KMS-11 (cell line): ENCODE measurements at regions not wholly inside any gene's neighbourhood (a gene's known extent, or its start where the extent isn't known, plus 50 kb on each side); places are given as distances from the start of the nearest gene placed in this dataset.

ENCODE experiments used
- H2AFZ ChIP-seq: fragments of 200-600 bp; sonication (generic); 2 replicates; pipeline ENCODE4 v1.6.1; 2016; ENCODE audit warnings: antibody characterized with exemption, mixed run types, low read depth
- H3K27ac ChIP-seq: fragments of 200-600 bp; sonication (generic); 2 replicates; pipeline ENCODE4 v1.6.1; 2016; ENCODE audit warnings: mild to moderate bottlenecking, mixed run types
- H3K27me3 ChIP-seq: fragments of 200-600 bp; sonication (generic); 2 replicates; pipeline ENCODE4 v1.6.1; 2017; ENCODE audit warnings: mild to moderate bottlenecking, low read depth, mixed run types, moderate library complexity; ENCODE audit not compliant: insufficient read depth
- H3K36me3 ChIP-seq: fragments of 200-600 bp; sonication (generic); 2 replicates; pipeline ENCODE4 v1.6.1; 2017; ENCODE audit warnings: mild to moderate bottlenecking, mixed run types; ENCODE audit not compliant: insufficient read depth
- H3K4me1 ChIP-seq: fragments of 200-600 bp; sonication (generic); 2 replicates; pipeline ENCODE4 v1.6.1; 2016; ENCODE audit warnings: mild to moderate bottlenecking, low read depth, mixed run types; ENCODE audit not compliant: poor library complexity, severe bottlenecking
- H3K4me2 ChIP-seq: fragments of 200-600 bp; sonication (generic); 2 replicates; pipeline ENCODE4 v1.7.0; 2016; ENCODE audit warnings: mild to moderate bottlenecking, mixed run types
- H3K4me3 ChIP-seq: fragments of 200-600 bp; sonication (generic); IDR thresholded peaks from 2 replicates; pipeline ENCODE4 v1.6.1; 2017; ENCODE audit warnings: low read depth, low read length, mixed read lengths; ENCODE audit not compliant: insufficient read depth
- H3K79me2 ChIP-seq: fragments of 200-600 bp; sonication (generic); 2 replicates; pipeline ENCODE4 v1.6.1; 2016; ENCODE audit warnings: low read depth, mixed run types; ENCODE audit not compliant: insufficient read depth
- H3K9ac ChIP-seq: fragments of 200-600 bp; sonication (generic); 2 replicates; pipeline ENCODE4 v1.6.1; 2016; ENCODE audit warnings: mild to moderate bottlenecking, mixed run types
- H4K20me1 ChIP-seq: fragments of 200-600 bp; sonication (generic); 2 replicates; pipeline ENCODE4 v1.6.1; 2016; ENCODE audit warnings: mild to moderate bottlenecking, mixed run types; ENCODE audit not compliant: insufficient read depth
- TF ChIP-seq, protein P1 (sequence below): fragments of 200-600 bp; sonication (generic); conservative IDR thresholded peaks from 2 replicates; pipeline ENCODE4 v1.6.1; 2017; ENCODE audit warnings: low read depth, mild to moderate bottlenecking, antibody characterized with exemption, low read length, moderate library complexity, mixed read lengths

DNA sequence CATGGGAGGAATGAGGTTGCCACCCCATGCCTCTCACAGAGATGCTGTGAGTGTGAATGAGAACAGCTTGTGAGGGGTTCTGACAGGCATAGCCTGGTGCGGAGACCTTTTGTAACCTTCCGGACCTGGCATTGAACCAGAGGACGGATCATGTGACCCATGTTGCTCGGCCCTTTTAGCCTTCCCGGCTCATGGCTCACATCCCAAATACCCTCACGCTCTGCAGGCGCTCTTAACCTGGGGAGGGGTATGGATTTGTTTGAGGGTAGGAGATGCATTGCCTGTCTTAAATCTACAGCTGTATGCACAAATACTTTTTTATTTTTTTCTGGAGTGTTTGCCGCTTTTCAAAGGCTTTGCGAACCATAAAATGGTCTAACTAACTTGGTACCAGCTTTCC, 102.4 kb upstream of the CRHR1 start:
- TF ChIP-seq, protein P1, sequence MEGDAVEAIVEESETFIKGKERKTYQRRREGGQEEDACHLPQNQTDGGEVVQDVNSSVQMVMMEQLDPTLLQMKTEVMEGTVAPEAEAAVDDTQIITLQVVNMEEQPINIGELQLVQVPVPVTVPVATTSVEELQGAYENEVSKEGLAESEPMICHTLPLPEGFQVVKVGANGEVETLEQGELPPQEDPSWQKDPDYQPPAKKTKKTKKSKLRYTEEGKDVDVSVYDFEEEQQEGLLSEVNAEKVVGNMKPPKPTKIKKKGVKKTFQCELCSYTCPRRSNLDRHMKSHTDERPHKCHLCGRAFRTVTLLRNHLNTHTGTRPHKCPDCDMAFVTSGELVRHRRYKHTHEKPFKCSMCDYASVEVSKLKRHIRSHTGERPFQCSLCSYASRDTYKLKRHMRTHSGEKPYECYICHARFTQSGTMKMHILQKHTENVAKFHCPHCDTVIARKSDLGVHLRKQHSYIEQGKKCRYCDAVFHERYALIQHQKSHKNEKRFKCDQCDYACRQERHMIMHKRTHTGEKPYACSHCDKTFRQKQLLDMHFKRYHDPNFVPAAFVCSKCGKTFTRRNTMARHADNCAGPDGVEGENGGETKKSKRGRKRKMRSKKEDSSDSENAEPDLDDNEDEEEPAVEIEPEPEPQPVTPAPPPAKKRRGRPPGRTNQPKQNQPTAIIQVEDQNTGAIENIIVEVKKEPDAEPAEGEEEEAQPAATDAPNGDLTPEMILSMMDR: no peak
- no peaks in the 10 kb centered on the region for H4K20me1 ChIP-seq
- H3K4me3 ChIP-seq: no peak overlapping the region
- H3K4me1 ChIP-seq: no peaks in the 10 kb centered on the region
- no peak overlapping the region for H3K27ac ChIP-seq
- no peaks in the 10 kb centered on the region for H3K79me2 ChIP-seq
- H3K4me2 ChIP-seq: no peak overlapping the region
- H3K36me3 ChIP-seq: no peaks in the 10 kb centered on the region
- no peak overlapping the region for H2AFZ ChIP-seq
- no peaks in the 10 kb centered on the region; the same call in 1 of the 2 replicates for H3K27me3 ChIP-seq
- H3K9ac ChIP-seq: no peak overlapping the region

DNA sequence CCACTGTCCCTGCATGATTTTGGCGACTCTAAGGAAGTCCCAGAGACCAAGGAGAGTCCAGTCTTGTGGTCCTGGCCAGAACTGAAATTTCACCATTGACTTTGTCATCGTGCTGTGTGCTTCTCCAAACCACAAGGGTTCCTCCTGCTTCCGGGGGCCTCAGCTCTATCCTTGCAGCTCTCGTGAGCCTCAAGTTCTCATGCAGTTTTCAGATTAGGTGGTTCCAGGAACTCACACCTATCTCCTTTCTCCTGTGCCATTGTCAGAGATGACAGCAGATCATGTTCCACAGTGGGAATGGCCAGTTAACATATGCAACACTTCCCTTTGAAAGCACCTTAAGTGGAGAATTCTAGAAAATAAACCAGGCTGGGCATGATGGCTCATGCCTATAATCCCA, 97.9 kb upstream of the CRHR1 start:
- no peaks in the 10 kb centered on the region for H4K20me1 ChIP-seq
- H3K4me3 ChIP-seq: no peak overlapping the region
- H3K36me3 ChIP-seq: no peaks in the 10 kb centered on the region
- H2AFZ ChIP-seq: no peak overlapping the region
- H3K4me1 ChIP-seq: no peaks in the 10 kb centered on the region
- H3K79me2 ChIP-seq: no peaks in the 10 kb centered on the region
- H3K27me3 ChIP-seq: peaks cover 19% of the 10 kb centered on the region; the same call in 1 of the 2 replicates
- H3K9ac ChIP-seq: no peak overlapping the region
- H3K27ac ChIP-seq: no peak overlapping the region
- no peak overlapping the region for H3K4me2 ChIP-seq
- TF ChIP-seq, protein P1: no peak

DNA sequence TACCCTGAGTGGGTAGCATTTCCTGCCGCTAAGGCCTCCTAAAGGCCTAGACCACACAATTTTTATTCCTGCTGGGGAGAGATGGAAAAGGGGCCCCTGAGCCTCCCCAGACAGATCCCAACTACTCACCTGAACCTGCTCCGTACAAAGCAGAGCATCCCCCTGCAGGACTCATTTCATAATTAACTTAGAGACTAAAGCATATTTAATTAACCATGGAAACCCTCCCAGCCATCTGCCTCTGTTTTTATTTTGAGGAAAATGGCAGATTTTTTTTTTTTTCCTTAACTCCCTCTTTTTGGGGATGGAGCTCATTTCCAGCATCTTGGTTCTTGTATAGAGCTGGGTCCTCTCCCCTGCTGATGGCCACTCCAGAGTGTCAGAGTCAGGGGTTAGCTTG, 96.5 kb upstream of the CRHR1 start:
- H3K9ac ChIP-seq: no peak overlapping the region
- H3K4me3 ChIP-seq: no peak overlapping the region
- H3K4me2 ChIP-seq: no peak overlapping the region
- no peaks in the 10 kb centered on the region for H4K20me1 ChIP-seq
- H2AFZ ChIP-seq: no peak overlapping the region
- no peaks in the 10 kb centered on the region for H3K36me3 ChIP-seq
- H3K79me2 ChIP-seq: no peaks in the 10 kb centered on the region
- H3K27ac ChIP-seq: no peak overlapping the region
- TF ChIP-seq, protein P1: no peak
- peaks cover 19% of the 10 kb centered on the region; the same call in 1 of the 2 replicates for H3K27me3 ChIP-seq
- H3K4me1 ChIP-seq: no peaks in the 10 kb centered on the region

DNA sequence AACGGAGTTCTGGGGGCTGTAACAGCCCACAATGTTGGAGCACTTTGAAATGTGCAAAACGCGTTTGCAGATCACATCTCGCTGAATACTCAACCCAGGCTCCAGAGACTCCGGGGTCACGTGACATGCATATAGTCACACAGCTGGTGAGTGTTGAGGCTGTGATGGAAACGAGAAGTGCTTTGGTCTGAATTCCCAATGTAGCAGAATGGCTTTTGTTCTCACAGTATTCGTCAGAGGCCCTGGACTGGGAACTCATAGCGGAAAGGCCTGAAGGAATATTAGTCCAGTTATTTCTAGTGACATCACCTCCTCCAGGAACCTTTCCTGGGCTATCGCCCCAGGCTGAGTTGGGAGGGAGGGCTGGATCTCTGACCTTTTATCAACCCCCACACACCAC, 95.8 kb upstream of the CRHR1 start:
- Histone ChIP-seq H3K9ac (no peak overlapping the region), H3K79me2 (no peaks in the 10 kb centered on the region), H3K4me1 (no peaks in the 10 kb centered on the region), H4K20me1 (no peaks in the 10 kb centered on the region), H2AFZ (no peak overlapping the region), H3K4me2 (no peak overlapping the region), H3K27ac (no peak overlapping the region), H3K27me3 (peaks cover 19% of the 10 kb centered on the region; the same call in 1 of the 2 replicates), H3K36me3 (no peaks in the 10 kb centered on the region), H3K4me3 (no peak overlapping the region)
- TF ChIP-seq, protein P1: no peak
